ENCODE measurements at regions not wholly inside any gene's neighbourhood (a gene's known extent, or its start where the extent isn't known, plus 50 kb on each side); places are given as distances from the start of the nearest gene placed in this dataset.

GRCh38 chr3:16788440-16789056, 96.2 kb upstream of the PLCL2 start (continued):
- TF ChIP-seq CTCF (IDR thresholded peaks at IDR 0.05; ENCODE audit: low read depth, low read length, missing input control): no peak

- Histone ChIP-seq H3K9me3 (ENCODE audit: control insufficient read depth in 4 of 4, low read length in 3 of 4) (no peaks in the 10 kb centered on the region), H3K27me3 (ENCODE audit: control insufficient read depth in 4 of 4, insufficient read depth in 4 of 4, low read length in 3 of 4) (no peaks in the 10 kb centered on the region), H3K4me3 (ENCODE audit: low read depth in 1 of 3, low read length in 3 of 3) (no peak overlapping the region), H3K9ac (ENCODE audit: low read depth in 1 of 2, low read length in 2 of 2) (no peak overlapping the region), H3K36me3 (ENCODE audit: control insufficient read depth in 4 of 4, insufficient read depth in 3 of 4, low read depth in 1 of 4, low read length in 3 of 4) (no peaks in the 10 kb centered on the region), H3K4me1 (ENCODE audit: control insufficient read depth in 4 of 4, insufficient read depth in 4 of 4, low read length in 3 of 4) (no peaks in the 10 kb centered on the region), H3K27ac (ENCODE audit: low read depth in 1 of 2, low read length in 2 of 2) (no peak overlapping the region)
- 80% methylated on average over 3 of the region's 3 CpGs for WGBS
- TF ChIP-seq JUND (IDR thresholded peaks at IDR 0.05): no peak
- no peak for TF ChIP-seq GABPA (IDR thresholded peaks at IDR 0.05 in 1 of 2, conservative IDR thresholded peaks at IDR 0.05 in 1 of 2)
- TF ChIP-seq SP1 (IDR thresholded peaks at IDR 0.05): no peak
- TF ChIP-seq NR2F2 (IDR thresholded peaks at IDR 0.05): no peak
- TF ChIP-seq FOXA2 (IDR thresholded peaks at IDR 0.05): no peak
- TF ChIP-seq YY1 (IDR thresholded peaks at IDR 0.05): no peak
- TF ChIP-seq REST (IDR thresholded peaks at IDR 0.05): no peak
- TF ChIP-seq RAD21 (IDR thresholded peaks at IDR 0.05): no peak
- TF ChIP-seq MAX (IDR thresholded peaks at IDR 0.05): no peak
- no peak for TF ChIP-seq HNF4A (conservative IDR thresholded peaks at IDR 0.05)
- TF ChIP-seq TAF1 (conservative IDR thresholded peaks at IDR 0.05): no peak
- TF ChIP-seq CTCF (IDR thresholded peaks at IDR 0.05; ENCODE audit: low read depth, low read length, missing input control): no peak
- no peak for TF ChIP-seq ZBTB33 (IDR thresholded peaks at IDR 0.05)
- DNase-seq (ENCODE audit: low spot score): no peak
Measured at GRCh38 chr3:16789344-16790120, 95.2 kb upstream of the PLCL2 start.

Measured in liver (tissue), 8 donors.